HG02798 (cell line): ENCODE measurements at regions not wholly inside any gene's neighbourhood (a gene's known extent, or its start where the extent isn't known, plus 50 kb on each side); places are given as distances from the start of the nearest gene placed in this dataset.
"Not testable (repeated sequence)": the region's sequence is repeated elsewhere in the genome, so short reads cannot be mapped to it uniquely, and the experiment has no call there.

ENCODE experiments used
- ATAC-seq: cut with Tn5 transposase; IDR thresholded peaks from one replicate; pipeline ENCODE4 v1.9.1; 2021; ENCODE audit warnings: mild to moderate bottlenecking; ENCODE audit not compliant: unreplicated experiment, poor library complexity

- ATAC-seq: no peak
These were observed 469.8 kb upstream of the ZEB2 start for GRCh38 chr2:144989579-144990270.

GRCh38 chr2:144988591-144988990 lies 468.7 kb upstream of the ZEB2 start:
- ATAC-seq: no peak

DNA sequence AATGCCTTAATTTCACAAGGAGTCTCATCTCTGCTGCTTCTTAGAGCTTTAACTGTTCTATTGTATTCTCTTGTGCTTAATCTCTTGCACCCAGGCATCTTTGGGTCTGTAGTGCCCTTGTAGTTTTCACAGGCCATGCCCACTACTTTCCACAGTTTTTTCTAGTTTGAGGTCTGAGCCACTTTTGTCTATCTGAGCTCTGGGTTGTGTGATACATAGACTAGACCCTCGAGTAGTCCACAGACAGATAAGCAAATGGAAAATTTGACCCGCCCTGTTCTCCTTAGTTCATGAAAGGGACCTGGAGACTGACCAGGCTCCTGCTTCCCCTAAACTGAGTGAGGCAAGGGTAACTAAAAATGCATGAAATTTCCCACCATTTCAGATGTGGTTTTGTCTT lies 466.8 kb upstream of the ZEB2 start:
- ATAC-seq: no peak

- ATAC-seq: no peak
These were observed 464.1 kb upstream of the ZEB2 start for GRCh38 chr2:144984038-144984437.

DNA sequence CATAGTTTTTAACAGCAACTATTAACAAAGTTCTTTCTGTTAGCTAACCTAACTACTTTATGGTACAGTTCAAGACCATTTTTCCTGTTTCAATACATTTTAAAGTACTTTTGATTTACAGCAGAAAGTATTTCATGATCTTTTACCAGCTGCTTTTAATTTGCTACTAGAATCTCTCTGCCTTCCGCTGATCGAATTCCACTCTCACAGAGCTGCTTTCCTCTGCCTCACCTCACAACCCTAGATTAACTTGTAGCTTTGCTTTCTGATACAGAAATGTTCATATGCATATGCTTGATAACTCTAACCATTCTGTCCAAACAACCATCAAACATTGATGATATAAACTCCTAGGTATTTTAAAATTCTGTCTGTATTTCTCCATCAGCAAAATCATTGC lies 463.2 kb upstream of the ZEB2 start:
- ATAC-seq: no peak

GRCh38 chr2:144982481-144982880 lies 462.6 kb upstream of the ZEB2 start:
- no peak for ATAC-seq

DNA sequence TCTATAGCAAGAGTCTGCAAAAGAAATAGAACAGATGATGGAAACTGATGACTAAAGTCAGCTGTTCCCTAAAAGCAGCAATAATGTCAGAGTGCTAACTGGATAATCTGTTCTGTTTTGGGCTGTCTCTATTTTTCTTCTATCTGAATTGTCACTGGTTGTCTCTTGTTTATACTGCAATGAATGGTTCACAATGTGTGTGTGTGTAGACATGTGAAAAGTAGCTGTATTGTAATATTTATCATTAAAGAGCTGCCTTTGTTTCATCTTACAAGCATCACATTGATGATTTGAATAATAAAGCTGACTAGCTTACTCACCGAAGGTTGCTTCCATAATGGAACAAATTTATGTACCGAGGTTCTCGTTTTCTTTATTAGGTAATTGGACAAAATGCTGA lies 456.0 kb upstream of the ZEB2 start:
- ATAC-seq: no peak

- ATAC-seq: no peak
These were observed 452.8 kb upstream of the ZEB2 start for GRCh38 chr2:144972676-144973075.

DNA sequence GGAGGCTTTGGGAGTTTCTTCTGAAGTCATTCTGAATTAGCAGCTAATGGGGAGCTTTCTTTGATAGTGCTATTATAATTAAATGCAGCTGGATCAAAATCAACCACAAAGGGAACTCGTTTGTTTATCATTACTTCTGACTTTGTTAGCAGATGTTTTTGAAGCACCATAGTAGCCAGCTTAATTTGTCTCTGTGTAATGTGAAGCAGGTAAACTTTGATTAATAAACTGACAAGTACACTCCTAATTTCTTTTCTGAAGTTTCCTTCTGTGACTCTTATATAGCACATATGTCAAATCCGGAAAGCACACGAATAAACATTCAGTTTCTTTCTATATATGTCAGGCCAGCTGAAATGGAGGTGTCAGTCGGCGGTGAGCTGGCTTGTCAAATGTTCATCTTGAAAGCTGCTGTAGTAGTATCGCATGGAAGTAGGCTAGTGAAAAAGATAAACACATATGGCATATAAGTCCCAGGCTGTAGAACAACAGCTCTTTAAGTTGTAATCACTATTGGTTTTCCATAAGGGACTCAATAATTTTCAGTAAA lies 451.9 kb upstream of the ZEB2 start:
- no peak for ATAC-seq

DNA sequence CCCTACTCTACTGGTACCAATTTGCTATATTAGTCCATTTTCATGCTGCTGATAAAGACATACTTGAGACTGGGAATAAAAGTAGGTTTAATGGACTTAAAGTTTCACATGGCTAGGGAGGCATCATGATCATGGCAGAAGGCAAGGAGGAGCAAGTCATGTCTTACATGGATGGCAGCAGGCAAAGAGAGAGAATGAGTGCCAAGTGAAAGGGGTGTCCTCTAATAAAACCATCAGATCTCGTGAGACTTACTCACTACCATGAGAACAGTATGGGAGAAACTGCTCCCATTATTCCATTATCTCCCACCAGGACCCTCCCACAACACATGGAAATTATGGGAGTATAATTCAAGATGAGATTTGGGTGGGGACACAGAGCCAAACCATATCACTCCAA lies 450.5 kb upstream of the ZEB2 start:
- ATAC-seq: not testable (repeated sequence)

DNA sequence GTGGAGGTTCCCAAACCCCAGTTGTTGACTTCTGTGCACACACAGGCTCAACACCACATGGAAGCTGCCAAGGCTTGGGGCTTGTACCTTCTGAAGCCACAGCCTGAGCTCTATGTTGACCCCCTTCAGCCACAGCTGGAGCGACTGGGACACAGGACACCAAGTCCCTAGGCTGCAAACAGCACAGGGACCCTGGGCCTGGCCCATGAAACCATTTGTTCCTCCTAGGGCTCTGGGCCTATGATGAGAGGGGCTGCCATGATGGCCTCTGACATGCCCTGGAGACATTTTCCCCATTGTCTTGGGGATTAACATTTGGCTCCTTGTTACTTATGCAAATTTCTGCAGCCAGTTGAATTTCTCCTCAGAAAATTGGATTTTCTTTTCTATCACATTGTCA lies 449.6 kb upstream of the ZEB2 start:
- ATAC-seq: not testable (repeated sequence)

- ATAC-seq: no peak
These were observed 448.0 kb upstream of the ZEB2 start for GRCh38 chr2:144967961-144968360.

GRCh38 chr2:144965172-144965571 lies 445.3 kb upstream of the ZEB2 start:
- ATAC-seq: no peak

DNA sequence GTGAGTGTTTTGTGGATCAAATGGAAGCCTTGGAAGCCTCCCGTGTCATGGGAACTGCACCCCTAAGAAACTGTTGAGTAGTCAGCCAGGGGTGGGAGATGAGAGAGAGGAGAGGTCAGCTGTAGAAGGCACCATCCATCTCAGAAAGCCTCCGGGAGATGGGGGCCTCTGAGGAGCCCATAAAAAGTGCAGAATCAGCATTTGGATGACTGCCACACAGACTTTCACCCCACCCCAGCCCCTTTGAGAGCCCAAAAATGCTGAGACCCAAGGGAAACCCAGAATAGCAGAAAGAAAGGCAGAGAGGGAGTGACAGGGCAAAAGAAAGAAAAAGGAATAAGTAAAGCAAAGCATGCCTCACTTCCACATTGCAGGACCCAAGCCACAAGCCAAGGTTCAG lies 443.1 kb upstream of the ZEB2 start:
- no peak for ATAC-seq

GRCh38 chr2:144959416-144959815 lies 439.5 kb upstream of the ZEB2 start:
- no peak for ATAC-seq

DNA sequence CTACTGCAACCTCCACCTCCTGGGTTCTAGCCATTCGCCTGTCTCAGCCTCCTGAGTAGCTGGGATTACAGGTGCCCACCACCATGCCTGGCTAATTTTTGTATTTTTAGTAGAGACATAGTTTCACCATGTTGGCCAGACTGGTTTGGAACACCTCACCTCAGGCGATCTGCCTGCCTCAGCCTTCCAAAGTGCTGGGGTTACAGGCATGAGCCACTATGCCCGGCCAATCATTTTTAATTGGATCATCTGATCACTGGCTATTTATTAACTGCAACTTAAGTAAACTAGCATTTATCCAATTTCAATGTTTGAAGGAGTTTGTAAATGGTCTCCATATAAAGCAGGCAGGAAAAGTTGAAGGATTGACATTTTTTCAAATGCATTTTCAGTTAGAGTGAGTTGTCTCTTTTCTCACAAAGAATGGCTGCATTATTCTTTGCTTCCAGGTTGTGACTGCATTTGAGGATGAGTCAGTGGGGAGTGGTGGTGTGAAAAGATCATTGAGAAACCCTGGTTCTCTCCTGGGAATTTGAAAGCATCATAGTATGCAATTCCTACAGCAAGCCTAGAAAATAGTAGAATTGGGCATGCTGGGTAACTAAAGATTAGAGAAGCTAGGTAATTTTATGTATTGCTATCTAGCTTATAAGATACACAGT lies 431.1 kb upstream of the ZEB2 start:
- ATAC-seq: no peak

- ATAC-seq: no peak
These were observed 428.4 kb upstream of the ZEB2 start for GRCh38 chr2:144948205-144948855.

DNA sequence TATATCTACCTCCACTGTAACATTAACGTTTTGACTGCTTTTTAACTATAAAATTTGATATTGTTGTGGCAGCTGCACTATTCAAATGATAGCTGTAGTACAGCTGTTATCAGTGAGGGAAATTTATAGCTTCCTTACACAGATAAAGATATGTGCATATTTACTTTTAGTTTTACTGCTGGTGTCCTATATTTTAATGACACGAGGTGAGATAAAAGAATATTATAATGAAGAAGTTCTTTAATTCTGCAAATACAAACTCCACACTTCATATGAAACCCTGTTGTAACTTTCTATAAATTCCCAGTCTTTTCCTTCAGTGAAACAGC lies 427.8 kb upstream of the ZEB2 start:
- ATAC-seq: no peak

DNA sequence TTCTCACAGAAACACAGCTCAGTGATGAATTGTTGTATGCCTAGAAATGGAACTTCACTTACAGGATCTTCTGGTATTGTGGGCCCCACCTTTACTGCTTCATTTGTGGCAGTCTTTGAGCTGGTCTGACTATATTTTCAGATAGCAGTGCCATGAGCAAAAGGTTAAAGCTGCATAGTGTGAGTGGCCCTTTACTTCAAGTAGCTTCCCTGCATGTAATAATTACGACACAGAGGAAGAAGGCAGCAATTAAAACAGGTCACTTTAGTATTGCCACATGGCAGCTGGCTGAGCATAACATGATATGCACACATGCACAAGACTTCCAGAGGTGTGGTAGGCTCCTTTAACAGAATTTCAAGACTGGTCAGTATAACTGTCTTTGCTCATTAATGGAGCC lies 426.3 kb upstream of the ZEB2 start:
- ATAC-seq: no peak

GRCh38 chr2:144944546-144945220 lies 424.8 kb upstream of the ZEB2 start:
- ATAC-seq: no peak

DNA sequence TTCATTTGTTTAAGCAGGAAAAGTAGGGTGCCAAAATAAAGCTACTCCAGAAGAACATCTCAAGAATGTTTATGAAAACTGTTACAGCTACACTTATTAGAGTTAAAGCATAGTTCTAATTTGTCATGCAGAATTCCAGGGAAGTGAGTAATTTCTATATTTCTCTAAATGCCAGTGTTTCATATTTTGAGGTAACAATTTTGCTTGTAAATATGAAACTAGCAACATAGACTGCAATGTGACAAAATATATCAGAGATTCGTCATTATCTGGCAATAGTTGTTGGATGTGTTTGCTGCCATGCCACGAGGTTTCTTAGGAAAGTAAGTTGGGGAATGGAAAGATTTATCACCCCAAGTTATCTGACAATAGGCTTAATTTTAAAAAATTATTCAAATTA lies 424.1 kb upstream of the ZEB2 start:
- no peak for ATAC-seq
